Stimulated activated CD4-positive, alpha-beta T cell treated with anti-CD3 and anti-CD28 coated beads, Interleukin-1b, Interleukin-23, amount 100 ng/mL, for 1 hour (primary cell): ENCODE measurements at regions not wholly inside any gene's neighbourhood (a gene's known extent, or its start where the extent isn't known, plus 50 kb on each side); places are given as distances from the start of the nearest gene placed in this dataset.

Source experiments
- DNase-seq, 2 donors: peaks; one replicate each; pipeline ENCODE4 v3.0.0-alpha.2; 2020; ENCODE audit warnings: low read depth in 2 of 2

- DNase-seq, result no peak
Observed at GRCh38 chr6:147820520-147820919, 312.0 kb downstream of the SAMD5 start.

DNA sequence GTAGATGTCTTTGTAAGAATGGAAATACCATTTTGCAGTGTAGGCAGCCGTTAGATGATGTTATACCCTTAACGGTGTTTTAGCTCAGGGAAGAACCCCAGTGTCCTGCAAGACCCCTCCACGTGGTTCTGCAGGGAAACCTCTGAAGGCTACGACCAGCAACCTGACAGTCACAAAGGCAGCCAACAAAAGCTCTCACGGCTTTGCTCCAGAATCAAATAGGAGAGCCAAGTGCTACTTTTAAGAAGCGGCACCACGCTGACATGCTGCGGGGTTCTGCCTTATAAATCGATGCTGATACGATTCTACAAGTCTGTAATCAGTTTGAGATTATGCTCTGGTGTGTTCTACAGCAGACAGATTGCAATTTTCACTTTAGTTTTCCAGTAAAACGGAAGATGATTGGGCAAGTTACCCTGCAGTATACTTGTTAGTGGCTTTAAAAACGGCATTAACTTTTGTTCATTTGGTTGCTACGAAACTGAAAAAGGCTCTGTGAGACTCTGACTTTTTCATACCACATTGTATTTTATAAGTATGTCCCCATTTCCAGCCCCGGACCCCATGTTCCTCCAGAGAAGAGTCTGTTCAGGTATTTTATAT lies 312.9 kb downstream of the SAMD5 start:
- no peak for DNase-seq

- no peak for DNase-seq
Observed at GRCh38 chr6:147823936-147824335, 315.4 kb downstream of the SAMD5 start.

DNA sequence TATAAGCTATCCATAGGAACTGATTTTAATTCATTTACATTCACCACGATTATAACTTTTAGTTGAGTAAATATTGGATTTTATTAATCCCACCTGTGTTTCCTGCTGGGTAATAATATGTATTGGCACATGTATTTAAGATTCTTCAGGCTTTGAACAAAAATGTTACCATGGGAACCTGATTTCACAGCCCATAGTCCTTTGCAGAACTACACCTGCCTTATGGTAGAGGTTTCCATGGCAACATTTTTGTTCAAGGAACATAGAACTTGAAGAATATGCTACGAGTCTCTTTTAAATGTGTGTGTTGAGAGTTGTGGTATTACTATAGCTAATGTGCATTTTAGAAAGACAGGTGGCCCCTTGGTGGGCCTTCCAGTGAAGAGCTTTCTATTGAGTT lies 317.4 kb downstream of the SAMD5 start:
- no peak for DNase-seq

DNA sequence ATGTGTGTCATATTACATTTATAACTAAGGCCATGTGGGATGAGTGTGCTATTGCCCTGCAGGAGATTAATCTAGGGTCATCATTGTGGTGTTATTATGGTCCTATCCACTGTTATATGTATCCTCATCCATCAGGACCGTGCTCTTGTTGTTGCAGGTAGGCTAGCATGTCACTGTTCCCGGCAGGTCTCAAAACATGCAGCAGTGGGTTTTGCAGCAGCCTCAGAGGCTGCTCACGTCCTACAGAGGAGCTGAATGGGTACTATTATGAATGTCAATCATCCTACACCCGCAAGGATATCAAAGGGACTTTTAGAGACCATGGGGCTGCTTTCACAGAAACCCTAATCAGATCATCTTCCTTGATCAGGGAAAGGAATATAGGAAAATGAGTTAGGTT lies 318.2 kb downstream of the SAMD5 start:
- DNase-seq, result no peak

- DNase-seq, result no peak
Observed at GRCh38 chr6:147829418-147829817, 320.9 kb downstream of the SAMD5 start.

DNA sequence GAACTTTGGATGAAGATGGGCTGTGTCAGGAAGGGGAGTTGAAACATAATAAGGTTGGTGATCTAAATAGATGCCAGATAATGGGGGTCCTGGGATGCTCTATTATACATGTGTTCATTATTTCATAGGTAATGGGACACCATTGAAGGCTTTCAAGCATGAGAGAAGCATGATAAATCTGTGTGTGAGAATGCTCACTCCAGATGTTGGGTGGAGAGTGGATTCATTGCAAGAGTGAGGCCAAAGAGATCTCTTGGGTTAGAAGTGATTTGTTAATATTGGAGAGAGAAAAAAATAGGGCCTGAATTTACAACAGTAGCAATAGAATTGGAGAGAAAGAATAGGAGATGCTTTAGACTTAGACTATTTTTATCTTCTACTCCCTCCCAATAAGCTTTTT lies 321.3 kb downstream of the SAMD5 start:
- no peak for DNase-seq

- DNase-seq, result no peak
Observed at GRCh38 chr6:147831356-147831755, 322.9 kb downstream of the SAMD5 start.

DNA sequence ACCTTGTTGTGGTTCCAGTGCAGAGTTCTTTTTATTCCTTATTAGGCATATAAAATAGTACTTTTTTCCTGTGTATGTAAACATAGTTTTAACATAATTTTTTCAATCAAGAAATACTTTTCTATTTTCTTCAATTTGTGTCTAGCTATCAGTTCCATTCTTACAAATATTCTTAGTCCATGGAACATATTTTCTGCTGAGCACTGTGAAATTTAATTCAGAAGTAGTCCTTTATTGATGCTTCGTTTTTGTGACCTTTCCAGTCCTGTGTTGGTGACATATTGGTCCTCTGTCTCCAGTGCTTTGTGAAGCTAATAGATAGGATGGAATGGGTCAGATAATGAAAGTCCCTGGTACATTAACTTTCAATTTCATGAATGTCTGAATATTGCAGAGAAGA lies 325.1 kb downstream of the SAMD5 start:
- no peak for DNase-seq

DNA sequence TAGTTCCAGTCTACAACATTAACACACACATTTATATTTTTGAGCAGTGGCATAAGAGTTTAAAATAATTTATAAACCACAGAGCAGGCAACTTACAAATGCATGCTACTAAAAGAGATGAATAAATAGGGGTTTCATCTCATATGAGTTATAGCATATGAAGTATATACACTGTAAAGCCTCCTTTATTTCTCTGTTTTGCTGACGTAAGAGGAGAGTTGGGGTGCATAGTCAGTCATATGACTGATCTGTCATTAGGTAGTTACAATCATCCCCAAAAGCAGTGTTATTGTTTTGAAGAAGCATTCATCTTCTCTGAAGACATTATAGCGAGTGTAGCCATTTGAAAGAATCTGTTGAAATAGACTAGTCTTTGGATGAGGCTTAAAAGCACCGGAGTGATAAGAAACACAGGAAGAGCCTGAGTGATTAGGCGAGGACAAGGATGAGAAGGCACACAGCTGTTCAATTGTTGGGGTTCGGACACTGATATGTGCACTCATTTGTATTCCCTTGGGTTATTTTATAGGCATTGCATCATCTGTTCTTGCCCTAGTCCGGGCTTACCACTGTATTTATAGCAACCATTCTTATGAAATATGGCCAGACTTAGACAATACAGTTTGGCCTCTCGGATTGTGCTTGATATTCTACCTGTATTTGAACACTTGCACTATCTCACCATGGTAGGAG lies 325.7 kb downstream of the SAMD5 start:
- no peak for DNase-seq

GRCh38 chr6:147837540-147837939 lies 329.1 kb downstream of the SAMD5 start:
- DNase-seq, result no peak

DNA sequence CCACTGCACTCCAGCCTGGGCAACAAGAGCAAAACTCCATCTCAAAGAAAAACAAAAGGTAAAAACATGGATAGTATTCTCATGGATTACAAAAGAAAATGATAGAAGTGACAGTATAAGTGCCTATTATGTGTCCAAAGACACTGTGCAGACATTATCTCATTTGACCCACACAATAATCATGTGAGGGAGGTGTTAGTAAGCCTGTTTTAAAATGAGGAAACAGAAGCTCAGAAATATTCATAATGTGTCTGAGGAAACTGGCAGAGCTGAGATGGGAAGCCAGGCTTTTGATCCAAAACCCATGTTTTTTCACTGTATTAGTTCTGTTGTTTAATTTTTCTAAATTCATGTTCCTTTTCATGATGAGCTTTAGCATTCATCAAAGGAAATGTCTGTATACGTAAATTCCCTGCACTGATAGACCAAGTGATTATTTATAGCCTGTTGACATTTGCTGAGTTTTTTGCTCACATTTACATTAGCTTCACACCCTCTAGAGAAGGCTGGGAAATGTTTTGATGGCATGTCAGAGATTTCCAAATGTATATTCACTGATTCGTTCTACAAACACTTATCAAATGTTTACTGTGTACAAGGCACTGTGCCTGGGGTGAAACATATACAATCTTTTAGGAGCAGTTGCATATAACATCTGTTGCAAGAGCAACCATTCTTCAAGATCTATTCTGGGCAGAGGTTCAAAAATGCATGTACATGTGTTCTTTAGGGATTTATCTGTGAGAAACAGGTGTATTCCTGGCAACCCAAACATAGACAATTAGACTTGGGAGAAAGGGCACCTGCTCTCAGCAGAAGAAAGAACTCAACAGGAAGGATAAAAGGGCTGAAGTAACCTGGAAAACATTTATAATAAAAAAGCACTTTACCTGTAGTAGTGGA lies 331.5 kb downstream of the SAMD5 start:
- no peak for DNase-seq

DNA sequence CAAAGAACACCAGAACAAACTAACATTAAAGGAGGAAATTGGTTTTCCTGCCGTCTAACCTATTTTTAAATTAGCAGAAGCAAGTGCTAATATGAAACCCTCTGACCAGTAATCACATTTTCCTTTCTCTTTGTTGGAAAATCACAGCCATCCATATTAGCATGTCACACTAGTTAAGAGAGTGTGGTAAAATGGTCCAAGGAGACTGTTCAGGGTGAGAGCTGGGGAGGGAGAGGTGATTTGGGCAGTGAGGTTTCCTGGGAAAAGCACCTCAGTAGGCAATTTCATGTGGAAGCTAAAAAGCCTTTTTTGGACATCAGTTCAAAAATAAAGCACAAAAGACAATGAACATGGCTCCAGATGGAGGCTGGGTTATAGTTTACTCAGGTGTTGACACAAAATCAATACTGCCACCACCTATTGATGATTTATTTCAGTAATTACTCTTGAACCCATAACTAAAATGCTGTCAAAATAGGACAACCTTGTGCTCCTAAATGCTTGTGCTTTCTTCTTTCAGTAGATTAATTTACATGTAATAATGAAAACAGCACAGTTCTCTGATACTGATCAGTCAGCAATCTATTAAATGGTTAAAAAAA lies 333.2 kb downstream of the SAMD5 start:
- DNase-seq, result no peak

DNA sequence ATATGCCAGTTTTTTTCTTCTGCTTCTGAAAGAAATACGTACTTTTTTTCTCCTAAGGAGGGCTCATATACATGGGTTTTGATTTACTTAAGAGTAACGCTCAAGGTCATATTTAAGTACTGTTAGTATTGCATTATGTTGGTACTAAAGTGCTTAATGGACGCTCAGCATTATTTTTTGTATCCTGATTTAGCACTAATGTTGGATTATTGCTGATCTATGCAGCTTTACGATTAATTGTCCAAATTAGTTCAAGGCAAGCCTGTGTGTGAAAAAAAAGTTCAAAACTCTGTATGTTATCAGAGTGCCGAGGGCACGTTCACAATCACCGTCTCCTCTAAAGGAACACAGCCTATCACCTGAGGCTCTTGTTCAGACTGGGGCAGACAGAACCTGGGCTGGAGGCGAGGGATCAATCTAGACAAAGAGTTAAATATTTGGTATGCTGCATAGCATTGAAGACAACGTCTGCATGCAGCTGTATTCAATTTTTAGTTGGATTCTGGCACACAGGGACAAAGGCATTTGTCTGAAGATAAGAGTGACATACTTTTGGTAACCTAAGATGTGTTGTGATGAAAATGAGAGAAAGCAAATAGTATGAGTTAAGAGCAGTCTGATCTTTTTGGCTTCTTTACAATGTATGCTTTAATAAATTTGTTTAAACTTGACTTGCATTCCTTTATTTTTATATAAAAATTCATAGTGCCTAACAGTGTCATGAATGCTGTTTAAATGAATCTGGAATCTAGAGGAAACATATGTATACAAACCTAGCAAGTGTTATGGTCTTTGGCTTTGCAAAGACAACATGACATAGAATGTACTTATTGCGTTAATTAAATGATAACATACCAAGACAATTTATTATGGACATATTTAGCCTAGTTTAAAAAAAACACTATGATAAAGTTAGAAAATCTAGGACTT lies 341.2 kb downstream of the SAMD5 start:
- DNase-seq, result no peak

DNA sequence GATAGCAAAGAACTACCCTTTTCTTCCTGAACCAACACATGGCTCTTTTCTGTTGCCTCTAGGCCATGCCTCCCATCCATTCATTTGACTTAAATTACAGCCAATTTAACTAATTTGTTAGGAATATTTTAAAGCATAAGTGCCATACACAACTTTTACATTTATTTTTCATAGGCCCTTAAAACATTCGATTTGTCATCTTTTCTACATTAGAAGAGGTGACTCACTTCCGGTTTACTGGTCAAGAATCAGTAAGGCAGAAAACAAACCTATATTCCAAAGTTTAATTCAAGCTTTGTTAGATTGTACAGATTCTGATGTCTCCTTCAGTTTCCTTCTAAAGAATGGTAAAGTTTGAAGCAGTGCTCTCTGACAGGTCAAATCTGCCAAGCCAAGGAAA lies 344.3 kb downstream of the SAMD5 start:
- no peak for DNase-seq

GRCh38 chr6:147853574-147853973 lies 345.1 kb downstream of the SAMD5 start:
- DNase-seq, result no peak

- no peak for DNase-seq
Observed at GRCh38 chr6:147855803-147856482, 347.5 kb downstream of the SAMD5 start.

- no peak for DNase-seq
Observed at GRCh38 chr6:147856687-147857086, 348.2 kb downstream of the SAMD5 start.

DNA sequence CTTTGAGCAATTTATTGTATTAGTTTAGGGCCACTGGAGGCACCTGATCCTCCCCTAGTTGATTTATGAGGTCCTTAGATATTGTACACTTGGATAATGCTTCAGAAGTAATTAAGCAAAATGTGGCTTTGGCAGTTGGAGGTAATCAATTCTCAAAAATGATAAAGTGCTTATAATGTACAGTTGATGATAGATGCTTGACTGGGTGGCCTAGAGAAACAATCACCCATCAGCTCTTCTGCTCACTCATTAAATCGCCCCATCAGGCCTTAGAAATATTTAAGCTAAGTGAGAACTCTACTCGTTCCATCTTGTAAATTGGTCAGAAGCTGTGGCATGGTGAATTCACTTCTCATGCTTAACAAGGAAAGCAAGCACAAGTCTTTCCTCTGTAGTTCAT lies 349.9 kb downstream of the SAMD5 start:
- DNase-seq, result no peak

DNA sequence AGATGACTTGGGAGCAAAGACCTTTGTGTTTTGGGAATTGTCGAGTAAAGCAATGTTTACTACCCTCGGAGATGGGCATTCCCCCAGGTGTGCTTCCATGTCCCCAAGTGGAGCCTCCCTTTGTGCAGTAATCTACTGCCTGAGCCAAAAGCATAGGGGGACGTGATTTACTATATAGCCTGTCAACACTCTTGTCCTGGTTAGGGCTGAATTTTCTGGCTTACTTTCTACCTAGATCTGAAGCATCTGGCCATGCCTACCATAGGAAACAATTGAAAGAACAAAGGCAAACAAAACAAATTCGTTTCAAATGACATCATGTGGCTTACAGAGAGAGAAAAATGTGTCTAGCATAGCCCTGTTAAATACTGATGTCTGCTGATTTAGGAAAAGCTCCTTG lies 350.6 kb downstream of the SAMD5 start:
- no peak for DNase-seq

DNA sequence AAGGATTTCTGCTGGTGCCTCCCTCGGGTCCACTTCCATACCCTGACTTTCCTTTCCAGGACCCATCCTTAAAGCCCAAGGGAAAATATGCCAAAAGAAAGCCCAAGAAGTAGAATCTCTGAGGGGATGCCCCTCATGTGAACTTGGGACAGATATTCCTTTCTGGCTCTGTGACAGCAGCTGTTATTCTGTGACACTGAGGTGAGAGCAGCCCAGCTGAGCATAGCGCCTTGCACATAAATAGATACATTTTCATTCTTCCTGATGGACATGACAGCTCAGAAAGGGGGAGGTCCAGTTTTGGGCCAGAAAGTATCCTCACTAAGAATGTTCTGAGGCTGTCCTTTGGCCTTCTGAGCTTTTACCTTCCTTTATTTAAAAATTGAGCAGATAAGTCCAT lies 353.2 kb downstream of the SAMD5 start:
- no peak for DNase-seq
